ENCODE measurements at regions not wholly inside any gene's neighbourhood (a gene's known extent, or its start where the extent isn't known, plus 50 kb on each side); places are given as distances from the start of the nearest gene placed in this dataset.

- TF ChIP-seq EZH2 (IDR thresholded peaks at IDR 0.05; ENCODE audit: low read depth, unreplicated experiment) (no peak), JUNB (IDR thresholded peaks at IDR 0.05; ENCODE audit: unreplicated experiment) (no peak), POLR2AphosphoS5 (IDR thresholded peaks at IDR 0.05; ENCODE audit: low read depth) (no peak), ETS1 (IDR thresholded peaks at IDR 0.05) (no peak), EZH2phosphoT487 (IDR thresholded peaks at IDR 0.05; ENCODE audit: unreplicated experiment) (no peak), ZNF114 (CRISPR knock-in tag; IDR thresholded peaks at IDR 0.05) (no peak), NANOG (IDR thresholded peaks at IDR 0.05; ENCODE audit: borderline replicate concordance) (no peak; the same call in 1 of the 2 replicates), CREB1 (CRISPR knock-in tag; IDR thresholded peaks at IDR 0.05; ENCODE audit: low read depth) (no peak)
- TF ChIP-seq, protein P1, sequence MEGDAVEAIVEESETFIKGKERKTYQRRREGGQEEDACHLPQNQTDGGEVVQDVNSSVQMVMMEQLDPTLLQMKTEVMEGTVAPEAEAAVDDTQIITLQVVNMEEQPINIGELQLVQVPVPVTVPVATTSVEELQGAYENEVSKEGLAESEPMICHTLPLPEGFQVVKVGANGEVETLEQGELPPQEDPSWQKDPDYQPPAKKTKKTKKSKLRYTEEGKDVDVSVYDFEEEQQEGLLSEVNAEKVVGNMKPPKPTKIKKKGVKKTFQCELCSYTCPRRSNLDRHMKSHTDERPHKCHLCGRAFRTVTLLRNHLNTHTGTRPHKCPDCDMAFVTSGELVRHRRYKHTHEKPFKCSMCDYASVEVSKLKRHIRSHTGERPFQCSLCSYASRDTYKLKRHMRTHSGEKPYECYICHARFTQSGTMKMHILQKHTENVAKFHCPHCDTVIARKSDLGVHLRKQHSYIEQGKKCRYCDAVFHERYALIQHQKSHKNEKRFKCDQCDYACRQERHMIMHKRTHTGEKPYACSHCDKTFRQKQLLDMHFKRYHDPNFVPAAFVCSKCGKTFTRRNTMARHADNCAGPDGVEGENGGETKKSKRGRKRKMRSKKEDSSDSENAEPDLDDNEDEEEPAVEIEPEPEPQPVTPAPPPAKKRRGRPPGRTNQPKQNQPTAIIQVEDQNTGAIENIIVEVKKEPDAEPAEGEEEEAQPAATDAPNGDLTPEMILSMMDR (conservative IDR thresholded peaks at IDR 0.05; ENCODE audit: low read depth in 2 of 2), result no peak
- TF ChIP-seq, protein P2, sequence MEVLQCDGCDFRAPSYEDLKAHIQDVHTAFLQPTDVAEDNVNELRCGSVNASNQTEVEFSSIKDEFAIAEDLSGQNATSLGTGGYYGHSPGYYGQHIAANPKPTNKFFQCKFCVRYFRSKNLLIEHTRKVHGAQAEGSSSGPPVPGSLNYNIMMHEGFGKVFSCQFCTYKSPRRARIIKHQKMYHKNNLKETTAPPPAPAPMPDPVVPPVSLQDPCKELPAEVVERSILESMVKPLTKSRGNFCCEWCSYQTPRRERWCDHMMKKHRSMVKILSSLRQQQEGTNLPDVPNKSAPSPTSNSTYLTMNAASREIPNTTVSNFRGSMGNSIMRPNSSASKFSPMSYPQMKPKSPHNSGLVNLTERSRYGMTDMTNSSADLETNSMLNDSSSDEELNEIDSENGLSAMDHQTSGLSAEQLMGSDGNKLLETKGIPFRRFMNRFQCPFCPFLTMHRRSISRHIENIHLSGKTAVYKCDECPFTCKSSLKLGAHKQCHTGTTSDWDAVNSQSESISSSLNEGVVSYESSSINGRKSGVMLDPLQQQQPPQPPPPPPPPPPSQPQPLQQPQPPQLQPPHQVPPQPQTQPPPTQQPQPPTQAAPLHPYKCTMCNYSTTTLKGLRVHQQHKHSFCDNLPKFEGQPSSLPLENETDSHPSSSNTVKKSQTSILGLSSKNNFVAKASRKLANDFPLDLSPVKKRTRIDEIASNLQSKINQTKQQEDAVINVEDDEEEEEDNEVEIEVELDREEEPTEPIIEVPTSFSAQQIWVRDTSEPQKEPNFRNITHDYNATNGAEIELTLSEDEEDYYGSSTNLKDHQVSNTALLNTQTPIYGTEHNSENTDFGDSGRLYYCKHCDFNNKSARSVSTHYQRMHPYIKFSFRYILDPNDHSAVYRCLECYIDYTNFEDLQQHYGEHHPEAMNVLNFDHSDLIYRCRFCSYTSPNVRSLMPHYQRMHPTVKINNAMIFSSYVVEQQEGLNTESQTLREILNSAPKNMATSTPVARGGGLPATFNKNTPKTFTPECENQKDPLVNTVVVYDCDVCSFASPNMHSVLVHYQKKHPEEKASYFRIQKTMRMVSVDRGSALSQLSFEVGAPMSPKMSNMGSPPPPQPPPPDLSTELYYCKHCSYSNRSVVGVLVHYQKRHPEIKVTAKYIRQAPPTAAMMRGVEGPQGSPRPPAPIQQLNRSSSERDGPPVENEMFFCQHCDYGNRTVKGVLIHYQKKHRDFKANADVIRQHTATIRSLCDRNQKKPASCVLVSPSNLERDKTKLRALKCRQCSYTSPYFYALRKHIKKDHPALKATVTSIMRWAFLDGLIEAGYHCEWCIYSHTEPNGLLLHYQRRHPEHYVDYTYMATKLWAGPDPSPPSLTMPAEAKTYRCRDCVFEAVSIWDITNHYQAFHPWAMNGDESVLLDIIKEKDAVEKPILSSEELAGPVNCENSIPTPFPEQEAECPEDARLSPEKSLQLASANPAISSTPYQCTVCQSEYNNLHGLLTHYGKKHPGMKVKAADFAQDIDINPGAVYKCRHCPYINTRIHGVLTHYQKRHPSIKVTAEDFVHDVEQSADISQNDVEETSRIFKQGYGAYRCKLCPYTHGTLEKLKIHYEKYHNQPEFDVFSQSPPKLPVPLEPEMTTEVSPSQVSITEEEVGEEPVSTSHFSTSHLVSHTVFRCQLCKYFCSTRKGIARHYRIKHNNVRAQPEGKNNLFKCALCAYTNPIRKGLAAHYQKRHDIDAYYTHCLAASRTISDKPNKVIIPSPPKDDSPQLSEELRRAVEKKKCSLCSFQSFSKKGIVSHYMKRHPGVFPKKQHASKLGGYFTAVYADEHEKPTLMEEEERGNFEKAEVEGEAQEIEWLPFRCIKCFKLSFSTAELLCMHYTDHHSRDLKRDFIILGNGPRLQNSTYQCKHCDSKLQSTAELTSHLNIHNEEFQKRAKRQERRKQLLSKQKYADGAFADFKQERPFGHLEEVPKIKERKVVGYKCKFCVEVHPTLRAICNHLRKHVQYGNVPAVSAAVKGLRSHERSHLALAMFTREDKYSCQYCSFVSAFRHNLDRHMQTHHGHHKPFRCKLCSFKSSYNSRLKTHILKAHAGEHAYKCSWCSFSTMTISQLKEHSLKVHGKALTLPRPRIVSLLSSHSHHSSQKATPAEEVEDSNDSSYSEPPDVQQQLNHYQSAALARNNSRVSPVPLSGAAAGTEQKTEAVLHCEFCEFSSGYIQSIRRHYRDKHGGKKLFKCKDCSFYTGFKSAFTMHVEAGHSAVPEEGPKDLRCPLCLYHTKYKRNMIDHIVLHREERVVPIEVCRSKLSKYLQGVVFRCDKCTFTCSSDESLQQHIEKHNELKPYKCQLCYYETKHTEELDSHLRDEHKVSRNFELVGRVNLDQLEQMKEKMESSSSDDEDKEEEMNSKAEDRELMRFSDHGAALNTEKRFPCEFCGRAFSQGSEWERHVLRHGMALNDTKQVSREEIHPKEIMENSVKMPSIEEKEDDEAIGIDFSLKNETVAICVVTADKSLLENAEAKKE (CRISPR knock-in tag; IDR thresholded peaks at IDR 0.05), result no peak
- TF ChIP-seq, protein P3, sequence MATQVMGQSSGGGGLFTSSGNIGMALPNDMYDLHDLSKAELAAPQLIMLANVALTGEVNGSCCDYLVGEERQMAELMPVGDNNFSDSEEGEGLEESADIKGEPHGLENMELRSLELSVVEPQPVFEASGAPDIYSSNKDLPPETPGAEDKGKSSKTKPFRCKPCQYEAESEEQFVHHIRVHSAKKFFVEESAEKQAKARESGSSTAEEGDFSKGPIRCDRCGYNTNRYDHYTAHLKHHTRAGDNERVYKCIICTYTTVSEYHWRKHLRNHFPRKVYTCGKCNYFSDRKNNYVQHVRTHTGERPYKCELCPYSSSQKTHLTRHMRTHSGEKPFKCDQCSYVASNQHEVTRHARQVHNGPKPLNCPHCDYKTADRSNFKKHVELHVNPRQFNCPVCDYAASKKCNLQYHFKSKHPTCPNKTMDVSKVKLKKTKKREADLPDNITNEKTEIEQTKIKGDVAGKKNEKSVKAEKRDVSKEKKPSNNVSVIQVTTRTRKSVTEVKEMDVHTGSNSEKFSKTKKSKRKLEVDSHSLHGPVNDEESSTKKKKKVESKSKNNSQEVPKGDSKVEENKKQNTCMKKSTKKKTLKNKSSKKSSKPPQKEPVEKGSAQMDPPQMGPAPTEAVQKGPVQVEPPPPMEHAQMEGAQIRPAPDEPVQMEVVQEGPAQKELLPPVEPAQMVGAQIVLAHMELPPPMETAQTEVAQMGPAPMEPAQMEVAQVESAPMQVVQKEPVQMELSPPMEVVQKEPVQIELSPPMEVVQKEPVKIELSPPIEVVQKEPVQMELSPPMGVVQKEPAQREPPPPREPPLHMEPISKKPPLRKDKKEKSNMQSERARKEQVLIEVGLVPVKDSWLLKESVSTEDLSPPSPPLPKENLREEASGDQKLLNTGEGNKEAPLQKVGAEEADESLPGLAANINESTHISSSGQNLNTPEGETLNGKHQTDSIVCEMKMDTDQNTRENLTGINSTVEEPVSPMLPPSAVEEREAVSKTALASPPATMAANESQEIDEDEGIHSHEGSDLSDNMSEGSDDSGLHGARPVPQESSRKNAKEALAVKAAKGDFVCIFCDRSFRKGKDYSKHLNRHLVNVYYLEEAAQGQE (IDR thresholded peaks at IDR 0.05; ENCODE audit: unreplicated experiment), result no peak
These were observed 1412.0 kb upstream of the ZEB2 start for GRCh38 chr2:145931781-145932395.

Data from GM23338 (cell line).